H4 (cell line): ENCODE measurements at regions not wholly inside any gene's neighbourhood (a gene's known extent, or its start where the extent isn't known, plus 50 kb on each side); places are given as distances from the start of the nearest gene placed in this dataset.
"Not testable (repeated sequence)": the region's sequence is repeated elsewhere in the genome, so short reads cannot be mapped to it uniquely, and the experiment has no call there.

Experiments used
- DNase-seq: peaks from one replicate; pipeline ENCODE4 v3.0.0-alpha.2; 2015; ENCODE audit warnings: low spot score

DNA sequence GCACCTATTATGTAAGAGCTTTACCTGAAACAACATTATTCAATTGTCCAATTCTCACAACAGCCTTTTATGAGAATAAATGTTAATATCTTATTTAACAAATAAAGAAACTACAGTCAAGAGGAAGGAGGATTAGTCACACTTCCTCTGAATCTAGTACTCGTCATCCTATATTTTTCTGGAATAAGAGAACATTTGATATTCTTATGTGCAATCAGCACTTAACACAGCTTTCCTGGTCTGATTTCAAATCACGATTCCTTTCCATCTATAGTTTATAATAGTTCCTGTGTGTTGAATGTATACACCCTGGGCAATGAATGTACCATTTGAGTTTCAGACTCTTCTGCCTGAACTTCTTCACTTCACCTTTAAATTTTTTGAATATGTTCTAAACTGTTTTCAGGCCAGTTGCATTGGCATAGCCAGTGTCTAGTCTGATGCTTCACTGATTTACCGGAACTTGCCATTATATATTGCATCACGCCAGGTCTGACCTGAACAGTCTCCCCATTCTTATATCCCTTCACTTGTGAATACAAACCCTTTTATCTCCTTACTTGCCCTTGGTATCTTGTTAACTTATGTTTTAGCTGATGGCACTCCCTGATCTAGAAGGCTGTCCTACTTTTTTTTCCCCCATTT lies 698.3 kb downstream of the MAT2B start:
- no peak for DNase-seq

DNA sequence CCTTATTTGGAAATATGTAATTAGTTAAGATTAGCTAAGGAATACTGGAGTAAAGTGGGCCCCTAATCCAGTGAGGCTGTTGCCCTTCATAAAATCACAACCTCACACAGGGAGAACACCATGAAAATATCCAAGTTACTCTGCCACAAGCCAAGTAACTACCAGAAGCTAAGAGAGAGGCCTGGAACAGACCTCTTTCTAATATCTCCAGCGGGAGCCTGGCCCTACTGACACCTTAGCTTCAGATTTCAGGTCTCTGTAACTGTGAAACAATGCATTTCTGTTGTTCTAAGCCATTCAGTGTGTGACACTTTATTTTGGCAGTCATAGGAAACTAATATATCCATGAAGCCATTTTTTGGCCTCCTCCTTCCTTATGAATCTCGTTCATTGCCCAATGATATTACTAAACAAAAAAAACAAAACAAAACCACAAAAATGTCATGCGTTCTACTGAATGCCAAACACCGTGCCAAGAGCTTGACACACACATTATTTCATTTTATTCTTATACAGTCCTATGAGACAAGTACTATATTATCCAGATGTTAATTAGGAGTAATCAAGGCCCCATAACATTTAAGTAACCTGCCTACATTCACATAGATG lies 699.0 kb downstream of the MAT2B start:
- DNase-seq = peak; percentile 23

DNA sequence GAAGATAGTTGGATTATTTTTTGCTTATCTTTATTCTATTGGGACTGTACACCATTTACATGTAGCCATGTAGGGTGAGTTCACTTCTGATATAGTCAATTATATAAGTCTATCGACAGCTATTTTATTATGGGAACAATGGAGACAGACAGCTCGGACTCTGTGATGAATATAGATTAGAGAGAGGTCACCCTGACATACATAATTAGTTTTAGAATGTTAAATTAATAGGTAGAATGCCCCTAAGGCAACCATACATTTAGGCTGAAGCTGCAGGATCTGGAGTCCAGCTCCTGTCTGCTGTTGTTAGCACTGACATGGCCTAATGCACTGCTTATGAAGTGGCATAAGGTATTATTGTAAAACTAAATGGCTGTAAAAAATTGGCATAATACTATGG lies 700.8 kb downstream of the MAT2B start:
- no peak for DNase-seq

DNA sequence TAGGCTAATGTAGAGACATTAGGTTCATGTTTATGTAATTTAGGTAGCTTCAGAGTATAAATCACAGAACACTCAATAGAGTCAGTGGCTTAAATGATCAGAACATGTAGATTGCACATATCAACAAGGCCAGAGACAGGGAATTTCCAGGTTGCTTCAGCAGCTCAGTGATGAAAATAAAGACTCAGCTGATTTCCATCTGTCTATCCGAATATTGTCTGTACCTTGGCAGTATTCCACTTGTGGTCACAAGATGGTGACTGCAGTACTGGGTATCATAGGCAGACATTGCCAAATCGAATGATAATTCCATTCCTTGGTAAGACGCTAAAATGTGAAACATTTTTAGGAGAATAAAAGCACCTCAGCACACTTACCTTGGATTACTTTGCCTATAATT lies 702.2 kb downstream of the MAT2B start:
- DNase-seq = no peak

DNA sequence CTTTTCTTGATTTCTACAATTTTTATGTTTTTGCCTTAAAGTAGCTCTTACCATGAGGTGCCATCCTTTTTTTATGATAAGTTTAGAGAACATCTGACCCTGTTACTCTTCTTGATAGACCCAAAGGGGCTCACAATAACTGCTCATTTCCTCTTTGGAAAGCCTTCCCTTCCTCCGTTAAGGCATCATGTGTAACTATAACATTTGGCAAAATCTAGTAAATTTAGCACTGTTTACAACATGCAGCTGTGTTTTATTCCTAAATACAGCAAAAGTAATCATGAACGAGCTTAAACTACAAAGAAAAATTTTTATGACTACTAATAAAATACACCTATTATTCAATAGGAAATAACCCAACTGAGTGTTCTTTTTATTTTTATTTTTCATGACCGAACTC lies 705.1 kb downstream of the MAT2B start:
- DNase-seq = no peak

DNA sequence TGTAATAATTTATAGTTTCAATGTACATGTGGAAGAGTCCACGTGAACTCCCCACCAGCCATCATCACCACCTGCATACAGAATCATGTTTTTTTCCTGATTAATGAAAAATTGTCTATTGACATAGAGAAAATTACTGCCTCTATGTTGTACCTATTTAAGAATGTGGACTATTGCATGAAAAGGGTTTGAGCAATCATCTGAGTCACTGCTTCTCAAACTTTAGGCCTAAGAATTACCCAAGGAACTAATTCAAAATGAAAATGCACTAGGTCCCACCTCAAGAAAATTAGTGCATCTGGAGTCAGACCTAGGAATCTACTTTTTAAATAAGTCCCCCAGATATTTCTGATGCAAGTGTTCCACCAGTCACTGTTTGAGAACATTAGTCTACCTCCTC lies 709.3 kb downstream of the MAT2B start:
- no peak for DNase-seq

DNA sequence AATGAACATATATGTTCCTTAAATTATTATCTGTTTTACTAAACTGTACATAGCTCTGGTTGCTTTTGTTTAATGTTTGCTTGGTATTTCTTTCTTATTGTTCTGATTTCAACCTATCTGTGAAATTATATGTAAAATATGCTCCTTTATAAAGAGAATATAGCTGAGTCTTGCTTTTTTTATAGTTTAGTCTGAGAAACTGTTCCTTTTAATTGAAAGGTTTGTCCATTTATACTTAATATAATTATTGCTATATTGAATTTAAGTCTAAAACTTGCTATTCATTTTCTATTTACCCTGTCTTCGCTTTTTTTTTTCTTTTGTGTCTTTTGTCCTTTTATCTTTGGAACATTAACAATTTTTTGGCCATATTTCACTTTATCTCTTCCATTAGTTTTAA lies 712.0 kb downstream of the MAT2B start:
- no peak for DNase-seq

DNA sequence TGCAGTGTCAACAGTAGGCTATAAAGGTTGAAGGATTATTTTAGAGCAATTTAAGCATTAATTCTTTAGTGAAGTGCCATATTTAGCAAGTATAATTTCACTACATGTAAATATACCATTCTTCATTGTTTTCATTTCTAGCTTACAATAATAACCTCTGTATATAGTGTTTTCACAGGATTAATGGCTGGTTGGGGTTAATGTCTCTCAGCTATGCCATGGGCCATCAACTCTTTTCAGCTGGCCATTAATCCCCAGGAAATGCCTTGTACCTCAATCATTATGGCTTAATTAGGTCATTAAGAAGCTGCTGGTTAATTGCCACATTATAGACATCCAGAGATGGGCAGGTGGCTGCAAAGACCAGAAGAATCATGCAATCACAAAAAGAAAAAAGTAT lies 715.1 kb downstream of the MAT2B start:
- DNase-seq = no peak

DNA sequence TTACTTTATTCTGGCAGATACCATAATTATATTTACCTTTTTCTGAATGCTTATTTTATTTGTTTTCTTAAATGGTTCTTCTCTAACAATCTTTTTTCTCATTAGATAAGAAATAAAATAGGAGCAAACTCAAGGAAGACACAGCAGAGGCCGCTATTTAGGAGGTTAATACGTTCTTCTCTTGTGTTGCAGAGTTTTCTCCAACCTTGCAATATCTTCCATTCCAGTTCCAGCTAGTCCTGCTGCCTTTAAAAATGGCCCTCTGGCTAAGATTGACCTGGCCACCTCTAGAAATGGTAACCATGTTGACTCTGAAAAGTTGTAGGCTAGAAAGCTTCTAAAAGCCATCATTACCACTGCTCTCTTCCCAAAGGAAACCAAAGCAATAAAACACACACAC lies 718.8 kb downstream of the MAT2B start:
- no peak for DNase-seq

DNA sequence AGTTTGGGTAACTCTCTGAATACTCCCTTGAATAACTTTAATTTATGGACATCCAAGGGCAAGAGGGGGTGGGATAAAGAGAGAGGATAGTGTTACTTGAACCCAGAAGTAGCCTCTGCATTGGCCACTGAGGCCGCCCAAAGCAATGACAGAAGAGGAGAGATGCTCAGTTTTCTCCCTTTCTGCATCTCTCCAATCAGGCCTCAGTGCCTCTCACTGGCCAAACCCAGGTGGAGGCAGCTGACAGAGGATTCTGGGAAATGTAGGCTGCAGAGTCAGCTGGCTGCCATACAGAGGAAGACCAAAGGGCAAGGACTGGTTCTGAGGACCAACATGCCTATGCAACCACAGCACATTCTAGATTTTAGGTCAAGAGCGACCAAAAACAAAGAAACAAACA lies 719.4 kb downstream of the MAT2B start:
- no peak for DNase-seq

DNA sequence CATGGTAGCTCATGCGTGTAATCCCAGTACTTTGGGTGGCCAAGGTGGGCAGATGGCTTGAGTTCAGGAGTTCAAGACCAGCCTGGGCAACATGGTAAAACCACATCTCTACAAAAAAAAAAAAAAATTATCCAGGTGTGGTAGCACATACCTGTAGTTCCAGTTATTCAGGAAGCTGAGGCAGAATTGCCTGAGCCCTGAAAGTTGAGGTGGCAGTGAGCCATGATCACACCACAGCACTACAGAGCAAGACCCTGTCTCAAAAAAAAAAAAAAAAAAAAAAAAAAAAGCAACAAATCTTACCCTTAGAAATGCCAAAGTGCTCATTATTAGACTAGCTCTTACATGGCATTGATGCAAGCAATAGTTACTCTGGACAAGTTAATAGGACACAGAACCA lies 724.9 kb downstream of the MAT2B start:
- DNase-seq = no peak

DNA sequence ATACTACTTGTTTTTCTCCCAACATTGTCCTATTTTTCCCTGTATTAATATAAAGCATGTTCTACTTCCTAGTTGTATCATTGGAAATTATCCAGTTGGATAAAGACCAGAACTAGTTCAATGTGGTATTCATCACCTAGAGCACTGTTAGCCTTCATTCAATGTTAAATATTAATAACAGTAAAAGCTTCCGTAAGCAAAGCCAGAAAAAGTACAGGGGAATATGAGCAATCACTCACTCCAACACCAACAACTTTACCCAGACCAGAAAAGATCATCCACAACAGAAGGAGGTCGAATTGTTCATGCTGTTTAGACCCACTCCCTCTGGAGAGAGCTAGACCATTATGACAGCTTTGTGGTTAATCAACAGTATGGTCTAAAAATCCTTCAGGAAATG lies 728.4 kb downstream of the MAT2B start:
- DNase-seq = no peak

DNA sequence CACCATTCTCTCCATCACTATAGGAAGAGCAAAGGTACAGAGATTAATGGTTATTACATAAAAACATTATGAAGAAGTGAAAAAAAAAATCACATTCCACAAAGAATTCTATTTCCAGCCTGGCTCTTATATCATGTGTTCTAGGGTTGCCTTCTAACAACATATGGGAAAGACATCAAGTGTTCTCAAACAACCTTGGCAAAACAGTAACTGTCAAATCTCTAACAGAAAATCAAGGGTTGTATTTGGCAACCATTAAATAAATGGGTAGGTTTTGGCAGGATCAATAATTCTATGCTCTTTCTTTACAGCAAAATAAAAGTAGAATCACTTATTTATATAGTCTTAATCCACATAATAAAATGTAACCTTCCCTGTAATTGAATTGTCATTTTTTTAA lies 728.9 kb downstream of the MAT2B start:
- DNase-seq = no peak

DNA sequence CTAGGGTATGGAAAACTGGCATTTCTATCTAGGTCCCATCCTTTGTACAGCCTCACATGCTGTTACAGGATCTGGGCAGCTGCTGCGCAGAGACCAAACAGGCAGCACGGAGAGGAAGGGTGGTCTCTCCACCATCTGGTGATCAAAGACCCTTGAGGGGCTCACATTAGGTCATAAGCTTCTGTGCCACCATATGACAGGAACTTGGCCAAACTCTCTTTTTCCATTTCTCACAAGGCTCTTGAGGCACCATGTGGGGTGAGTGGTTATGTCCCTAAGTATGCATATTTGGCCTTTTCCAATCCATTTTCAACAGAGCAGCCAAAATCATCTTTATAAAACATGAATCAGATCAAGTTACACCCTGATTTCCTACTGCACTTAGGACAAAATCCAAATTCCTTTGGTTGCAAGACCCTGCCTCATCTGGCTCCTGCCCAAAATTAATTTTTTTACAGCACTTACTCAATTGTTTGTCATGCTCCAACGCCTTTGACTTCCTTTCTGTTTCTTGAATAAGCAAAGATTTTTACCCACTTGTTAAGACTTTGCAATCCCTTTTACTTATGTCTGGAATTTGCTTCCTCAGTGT lies 730.0 kb downstream of the MAT2B start:
- DNase-seq = peak; percentile 6

DNA sequence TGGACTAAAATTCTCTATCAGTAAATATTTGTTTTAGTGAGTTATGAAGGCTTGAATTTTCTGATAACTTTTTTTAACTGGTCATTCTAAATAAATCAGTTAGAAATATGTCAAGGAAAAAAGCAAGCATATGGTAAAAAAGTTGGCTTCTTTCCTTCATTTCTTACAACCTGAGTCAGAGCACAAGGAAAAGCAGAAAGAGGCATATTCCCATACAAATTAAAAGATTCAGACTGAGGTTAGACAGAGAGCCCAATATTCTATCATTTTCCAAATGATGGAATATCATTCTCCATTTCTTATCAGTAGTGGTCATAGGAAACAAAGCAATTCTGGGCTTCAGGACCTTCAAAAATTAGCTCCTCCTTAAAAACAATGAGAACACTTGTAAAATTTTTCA lies 732.1 kb downstream of the MAT2B start:
- no peak for DNase-seq

DNA sequence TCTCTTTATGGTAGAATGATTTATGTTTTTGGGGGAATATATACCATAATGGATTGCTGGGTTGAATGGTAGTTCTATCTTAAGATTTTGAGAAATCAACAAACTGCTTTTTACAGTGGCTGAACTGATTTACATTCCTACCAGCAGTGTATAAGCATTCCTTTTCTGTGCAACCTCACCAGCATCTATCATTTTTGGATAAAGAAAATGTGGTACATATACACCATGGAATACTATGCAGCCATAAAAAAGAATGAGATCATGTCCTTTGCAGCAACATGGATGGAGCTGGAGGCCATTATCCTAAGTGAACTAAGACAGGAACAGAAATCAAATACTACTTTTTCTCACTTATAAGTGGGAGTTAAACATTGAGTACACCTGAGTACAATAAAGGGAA lies 746.4 kb downstream of the MAT2B start:
- not testable (repeated sequence) for DNase-seq

DNA sequence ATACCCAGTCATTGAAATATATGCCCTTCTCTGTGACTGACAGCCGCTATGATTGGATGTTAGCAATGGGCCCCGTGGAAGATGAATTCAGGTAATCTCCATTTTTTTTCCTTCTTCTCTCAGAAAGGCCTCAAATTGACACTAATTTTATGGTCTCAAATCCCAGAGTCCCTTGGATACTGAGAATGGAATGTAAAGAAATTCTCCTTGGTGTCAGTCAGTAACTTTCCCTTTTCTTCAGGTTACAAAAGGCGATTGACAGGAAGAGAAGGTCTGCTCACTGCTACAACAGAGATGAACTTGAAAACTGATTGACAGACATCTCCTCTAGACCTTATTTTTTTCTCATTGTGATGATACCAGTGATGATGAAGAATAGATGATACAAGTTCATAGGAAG lies 748.3 kb downstream of the MAT2B start:
- no peak for DNase-seq

DNA sequence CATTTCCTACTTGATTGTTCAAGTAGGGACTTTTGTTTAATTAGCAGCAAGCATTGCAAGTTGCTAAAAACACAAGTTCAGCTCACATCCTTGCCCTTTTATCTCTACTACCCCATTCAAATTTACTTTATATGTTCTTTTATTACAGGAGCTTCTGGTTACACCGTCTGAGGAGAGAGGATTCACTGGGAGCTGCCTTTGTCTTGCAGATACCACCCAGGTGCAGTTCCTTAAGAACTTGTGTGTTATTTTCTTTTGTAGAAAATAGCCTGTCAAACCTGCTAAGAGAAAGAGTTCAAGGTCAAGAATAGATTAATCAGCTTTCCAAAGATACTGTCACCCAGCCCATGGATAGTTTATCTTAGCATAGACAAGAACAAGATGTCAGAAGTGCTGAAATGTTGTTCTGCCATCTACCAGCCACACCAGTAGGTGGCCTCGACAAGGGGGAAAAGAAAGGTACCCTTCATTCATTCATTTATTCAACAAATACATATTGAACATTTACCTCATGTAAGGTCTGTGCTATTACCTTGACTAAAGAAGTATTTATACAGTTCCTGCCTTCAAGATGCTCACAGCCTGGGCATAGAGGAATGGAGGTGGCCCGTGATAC lies 750.3 kb downstream of the MAT2B start:
- no peak for DNase-seq

DNA sequence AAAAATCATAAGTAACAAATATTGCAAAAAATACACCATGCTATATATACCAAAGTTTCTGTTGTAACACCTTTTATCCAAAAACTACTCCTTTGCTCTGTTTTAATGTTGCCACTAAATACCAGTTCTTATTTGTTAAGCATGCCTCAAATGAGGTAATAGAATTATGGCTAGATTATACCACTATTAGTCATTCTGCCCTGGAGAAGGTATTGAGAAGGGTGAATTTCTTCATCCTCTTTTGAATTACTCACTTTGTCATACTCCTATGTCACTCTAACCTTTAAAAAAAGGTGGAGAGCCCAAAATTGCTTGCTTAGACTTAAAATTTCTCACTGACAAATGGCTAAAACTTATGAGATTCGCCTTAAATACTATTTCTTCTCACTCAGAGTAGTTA lies 750.9 kb downstream of the MAT2B start:
- DNase-seq = no peak

DNA sequence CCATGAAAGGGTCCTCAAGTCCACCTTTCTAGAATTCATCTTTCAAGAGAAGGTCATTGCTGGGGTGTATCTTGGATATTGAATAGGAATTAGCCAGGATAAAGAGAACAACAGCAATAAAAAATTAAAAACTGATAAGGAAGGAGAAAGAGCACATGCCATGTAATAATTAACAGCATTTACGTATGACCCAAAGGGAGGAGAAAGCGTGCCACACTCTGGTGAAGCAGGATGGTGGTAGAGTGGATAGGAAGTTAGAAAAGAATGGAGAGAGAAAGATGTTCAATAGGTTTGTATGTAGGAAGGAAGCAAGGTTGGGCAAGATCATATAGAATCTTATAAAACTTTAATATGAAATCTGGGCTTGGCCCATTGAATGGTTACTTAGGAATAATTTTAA lies 751.5 kb downstream of the MAT2B start:
- DNase-seq = no peak

DNA sequence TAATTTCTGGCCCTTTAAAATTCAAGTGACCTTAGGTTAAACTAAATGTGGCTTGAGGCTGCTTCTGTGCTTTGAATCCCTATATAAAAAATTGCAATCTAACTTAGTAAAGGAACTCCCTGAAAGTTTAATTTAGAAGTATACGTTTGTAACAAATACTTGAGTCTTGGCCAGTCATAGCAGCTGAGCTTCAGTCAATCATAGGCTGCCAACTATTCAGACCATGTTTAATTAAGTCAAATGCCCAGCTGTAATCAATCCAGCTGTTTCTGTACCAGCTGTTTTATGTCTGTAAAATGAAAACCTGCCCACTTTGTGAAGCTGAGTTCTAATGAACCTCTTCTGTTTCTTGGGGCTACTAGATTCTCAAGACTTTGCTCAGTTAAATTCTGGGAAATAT lies 760.1 kb downstream of the MAT2B start:
- DNase-seq = no peak

DNA sequence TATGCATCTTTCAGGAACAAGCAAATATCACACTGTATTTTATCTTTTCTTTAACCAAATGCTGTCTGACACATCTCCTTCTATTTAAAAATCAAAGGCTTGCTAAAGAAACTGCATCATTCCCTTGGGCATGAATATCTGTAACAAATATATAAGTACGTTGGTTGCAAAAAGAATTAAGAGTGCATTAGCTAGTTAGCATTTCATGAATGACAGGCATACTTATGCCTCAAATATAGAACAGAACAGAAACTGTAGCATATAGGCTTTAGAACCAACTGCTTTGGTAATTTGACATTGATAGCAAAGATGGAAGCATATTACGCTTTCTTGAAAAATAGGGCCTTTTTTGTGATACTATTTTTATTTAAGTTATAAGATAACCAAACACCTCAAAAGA lies 761.2 kb downstream of the MAT2B start:
- no peak for DNase-seq

DNA sequence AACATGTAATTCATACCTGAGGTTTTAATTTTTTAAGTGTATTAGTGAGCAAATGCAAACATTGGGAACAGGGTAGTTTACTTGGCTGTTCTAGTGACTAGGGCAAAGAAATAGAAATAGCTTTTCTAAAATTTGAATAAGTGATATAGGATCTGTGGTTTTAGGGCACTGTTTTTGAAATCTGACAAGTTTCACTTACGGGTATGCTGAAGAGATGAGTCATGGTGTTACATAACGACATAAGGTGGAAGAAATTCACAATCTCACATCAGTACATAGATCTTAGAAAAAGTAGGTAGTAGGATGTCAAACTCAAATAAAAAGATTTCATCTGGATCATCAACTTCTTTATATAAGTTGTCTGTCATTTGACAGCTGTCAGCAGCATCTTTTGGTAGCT lies 772.3 kb downstream of the MAT2B start:
- DNase-seq = peak; percentile 36
